LHCN-M2 (cell line): ENCODE measurements at regions not wholly inside any gene's neighbourhood (a gene's known extent, or its start where the extent isn't known, plus 50 kb on each side); places are given as distances from the start of the nearest gene placed in this dataset.
"Not testable (repeated sequence)": the region's sequence is repeated elsewhere in the genome, so short reads cannot be mapped to it uniquely, and the experiment has no call there.

Source experiments
- DNase-seq: peaks from one replicate; pipeline ENCODE4 v3.0.0-alpha.2; 2012; ENCODE audit warnings: low read depth

DNA sequence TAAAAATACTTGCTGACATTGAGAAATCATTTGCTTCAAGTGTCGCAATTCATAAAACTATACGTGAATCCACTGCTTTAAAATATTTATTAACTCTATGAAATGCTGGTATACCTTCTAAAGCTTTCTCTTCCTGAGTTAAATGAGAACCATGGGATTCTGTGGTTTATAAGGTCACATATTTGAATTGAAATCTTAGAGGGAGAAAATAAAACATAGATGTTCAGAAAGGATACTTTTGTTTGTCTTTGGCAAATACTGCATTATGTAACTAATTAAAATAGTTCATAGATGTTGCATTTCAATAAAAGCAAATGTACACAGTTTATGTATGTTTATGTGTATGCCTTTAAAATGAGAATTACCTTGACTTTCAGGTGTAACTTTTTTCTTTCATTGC lies 250.1 kb downstream of the FAM170A start:
- DNase-seq: no peak

DNA sequence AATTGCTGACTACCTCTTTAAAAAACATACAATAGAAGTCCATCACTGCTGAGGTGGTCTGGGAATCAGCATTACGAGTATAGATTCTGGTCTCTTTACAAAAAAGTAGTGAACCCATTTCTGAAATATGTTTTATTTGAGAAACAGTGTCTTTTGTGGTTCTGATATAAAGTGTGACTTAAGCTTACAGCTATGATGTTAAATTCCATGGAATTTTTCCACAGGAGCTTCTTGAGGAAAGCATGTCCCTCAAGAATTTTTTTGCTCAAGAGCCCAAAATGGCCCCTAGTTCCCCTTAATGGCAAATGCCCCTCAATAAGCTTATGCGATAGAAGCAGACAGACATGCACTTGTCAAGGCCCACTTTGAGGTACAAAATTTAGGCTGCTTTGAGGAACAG lies 265.7 kb downstream of the FAM170A start:
- DNase-seq: no peak

DNA sequence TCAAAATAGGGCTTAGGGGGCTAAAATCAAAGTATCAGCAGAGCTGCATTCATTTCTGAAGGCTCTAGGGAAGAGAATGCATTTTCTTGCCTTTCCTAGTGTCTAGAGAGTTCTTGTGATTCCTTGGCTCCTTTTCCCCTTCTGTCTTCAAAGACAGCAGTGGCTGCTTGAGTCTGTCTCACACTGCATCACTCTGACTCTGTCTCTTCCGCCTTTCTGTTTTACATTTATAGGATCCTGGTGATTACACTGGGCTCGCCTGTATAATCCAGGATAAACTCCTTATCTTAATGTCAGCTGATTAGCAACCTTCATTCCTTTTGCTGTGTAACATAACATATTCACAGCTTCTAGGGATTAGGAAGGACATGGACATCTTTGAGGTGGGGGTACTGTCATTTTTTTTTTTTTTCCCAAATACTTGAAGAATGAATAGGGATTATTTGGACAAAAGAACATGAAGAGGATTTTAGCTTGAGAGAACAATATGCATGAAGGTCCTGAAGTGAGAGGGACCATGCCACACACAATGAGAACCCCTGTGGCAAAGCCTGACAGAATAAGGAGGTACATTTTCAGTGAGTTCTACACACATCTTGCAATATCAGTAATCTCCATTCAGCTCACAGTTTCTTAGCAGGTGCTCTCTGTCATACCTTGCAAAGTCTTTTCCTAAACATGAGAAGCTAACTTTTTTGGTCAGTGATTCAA lies 267.6 kb downstream of the FAM170A start:
- no peak for DNase-seq

DNA sequence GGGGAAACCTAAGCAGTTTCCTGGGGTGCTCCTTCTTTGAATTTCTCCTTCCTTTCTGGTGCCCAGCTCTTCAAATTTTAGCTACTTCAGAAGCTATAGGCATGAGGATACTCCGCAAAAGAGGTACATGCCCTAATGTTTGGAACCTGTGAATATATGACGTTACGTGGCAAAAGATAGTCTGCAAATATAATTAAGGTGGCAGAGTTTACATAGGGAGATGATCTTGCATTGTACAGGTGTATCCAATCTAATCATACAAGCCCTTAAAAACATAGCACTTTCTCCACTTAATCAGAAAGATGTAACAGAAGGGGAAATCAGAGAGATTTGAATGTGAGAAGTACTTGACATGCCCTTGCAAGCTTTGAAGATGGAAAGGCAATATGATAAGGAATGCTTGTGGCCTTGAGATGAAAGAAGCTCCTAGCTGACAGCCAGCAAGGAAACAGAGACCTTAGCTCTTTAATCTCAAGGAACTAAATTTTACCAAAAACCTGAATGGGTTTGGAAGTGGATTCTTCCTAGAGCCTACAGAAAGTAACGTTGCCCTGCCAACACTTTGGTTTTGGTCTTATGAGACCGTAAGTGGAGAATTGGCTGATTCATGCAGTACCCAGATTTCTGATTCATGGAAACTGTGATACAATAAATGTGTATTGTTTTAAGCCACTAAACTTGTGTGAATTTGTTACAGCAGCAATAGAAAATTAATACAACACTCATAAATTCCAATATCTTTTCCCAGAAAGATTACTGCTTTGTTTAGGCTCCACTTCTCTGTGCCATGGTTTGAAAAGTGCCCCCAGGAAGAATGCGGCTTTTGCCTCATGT lies 268.4 kb downstream of the FAM170A start:
- DNase-seq: peak; percentile 0

DNA sequence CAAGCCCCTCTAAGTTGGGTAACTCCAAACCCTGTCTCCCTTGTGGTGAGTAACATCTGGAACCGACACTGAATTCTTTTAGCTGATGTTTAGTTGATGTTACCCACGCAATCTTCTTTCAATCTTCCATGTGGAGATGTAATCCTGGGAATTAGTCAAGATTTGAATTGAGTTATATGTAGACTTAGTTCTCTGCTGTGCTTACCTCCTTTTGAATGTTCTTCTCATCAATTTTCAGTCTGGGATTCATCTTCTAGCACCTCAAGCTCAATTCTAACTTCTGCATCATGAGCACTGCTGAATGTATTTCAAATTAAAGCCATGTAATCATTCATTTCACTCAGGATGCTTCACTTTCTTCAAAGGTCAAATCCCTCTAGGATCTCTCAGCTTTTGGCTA lies 270.6 kb downstream of the FAM170A start:
- no peak for DNase-seq

DNA sequence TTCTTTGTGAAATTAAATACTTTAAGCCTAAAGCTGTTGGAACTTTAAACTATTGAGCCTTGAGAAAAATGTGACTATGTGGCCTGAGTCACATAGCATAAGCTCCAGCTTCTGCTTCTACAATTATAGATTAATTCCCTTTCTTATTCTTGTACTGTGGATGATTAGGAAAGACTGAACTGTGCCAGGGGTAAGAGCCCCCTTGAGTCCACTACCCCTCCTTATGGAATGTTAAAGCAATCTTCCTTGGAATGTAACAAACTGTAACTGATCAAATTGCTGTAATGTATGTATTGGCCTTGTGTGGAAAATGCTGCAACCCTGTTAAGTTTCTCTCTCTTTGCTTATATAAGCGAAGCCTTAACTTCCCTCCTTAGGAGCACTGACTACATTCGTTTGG lies 273.2 kb downstream of the FAM170A start:
- DNase-seq: no peak

DNA sequence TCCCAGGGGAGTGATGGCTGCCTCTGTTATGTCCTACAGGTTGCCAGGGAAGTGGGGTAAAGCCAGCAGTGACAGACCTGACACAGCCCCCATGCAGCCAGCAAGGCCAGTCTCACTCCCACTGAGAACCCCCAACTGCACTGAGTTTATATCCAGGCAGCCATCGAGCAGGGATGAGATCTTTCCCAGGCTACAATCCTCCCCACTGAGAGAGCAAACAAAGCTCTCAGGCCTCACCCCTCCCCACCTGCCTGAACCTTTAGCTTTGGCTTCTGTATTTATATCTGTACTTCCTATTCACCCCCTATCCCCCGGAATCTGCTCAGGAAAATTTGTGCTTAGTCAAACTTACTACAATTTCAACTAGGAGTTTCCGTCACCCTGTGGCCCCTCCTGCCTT lies 284.1 kb downstream of the FAM170A start:
- no peak for DNase-seq

DNA sequence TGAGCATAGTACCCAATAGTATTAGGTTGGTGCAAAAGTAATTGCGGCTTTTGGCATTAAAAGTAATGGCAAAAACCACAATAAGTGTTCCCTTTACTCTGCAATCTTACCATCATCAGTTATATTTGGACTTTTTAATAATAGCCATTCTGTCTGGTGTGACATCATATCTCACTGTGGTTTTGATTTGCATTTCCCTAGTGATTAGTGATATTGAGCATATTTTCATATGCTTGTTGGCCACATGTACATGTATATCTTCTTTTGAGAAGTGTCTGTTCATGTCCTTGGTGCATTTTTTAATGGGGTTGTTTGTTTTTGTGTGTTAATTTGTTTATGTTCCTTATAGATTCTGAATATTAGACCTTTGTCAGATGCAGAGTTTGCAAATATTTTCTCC lies 289.9 kb downstream of the FAM170A start:
- DNase-seq: no peak

DNA sequence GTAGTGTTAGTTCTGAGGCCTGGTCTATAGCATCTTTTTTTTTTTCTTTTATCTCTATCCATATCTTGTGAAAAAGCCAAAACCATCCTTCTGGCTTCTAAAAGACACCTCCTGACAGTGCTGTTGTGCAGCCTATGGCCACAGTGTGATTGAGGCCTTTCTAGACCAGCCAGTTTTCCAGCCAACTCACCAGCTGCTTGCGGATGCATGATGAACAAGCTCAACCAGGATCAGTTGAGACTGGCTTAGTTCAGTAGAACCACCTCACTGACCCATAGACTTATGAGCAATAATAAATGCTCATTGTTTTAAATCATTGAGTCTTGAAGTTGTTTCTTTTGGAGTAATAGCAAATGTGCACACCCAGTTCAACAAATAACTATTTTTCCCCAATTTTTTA lies 296.9 kb downstream of the FAM170A start:
- DNase-seq: no peak

DNA sequence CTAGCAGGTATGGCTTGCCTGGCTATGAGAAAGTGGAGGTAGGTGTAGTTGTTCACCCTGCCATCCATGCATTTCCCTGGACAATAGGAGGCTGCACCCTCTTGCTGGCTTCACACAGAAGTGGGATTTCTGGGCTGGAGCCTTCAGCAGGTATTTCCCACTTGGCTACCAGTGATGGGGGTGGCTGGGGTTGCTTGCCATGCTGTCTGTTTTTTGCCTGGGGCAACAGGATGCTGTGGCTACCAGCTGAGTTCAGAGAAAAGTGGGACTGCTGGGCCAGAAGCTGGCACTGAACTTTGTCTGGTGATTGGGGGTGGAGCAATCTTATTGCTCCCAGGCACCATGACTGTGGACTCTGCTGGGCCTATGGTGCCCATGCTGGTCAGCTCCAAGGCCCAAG lies 299.6 kb downstream of the FAM170A start:
- no peak for DNase-seq

DNA sequence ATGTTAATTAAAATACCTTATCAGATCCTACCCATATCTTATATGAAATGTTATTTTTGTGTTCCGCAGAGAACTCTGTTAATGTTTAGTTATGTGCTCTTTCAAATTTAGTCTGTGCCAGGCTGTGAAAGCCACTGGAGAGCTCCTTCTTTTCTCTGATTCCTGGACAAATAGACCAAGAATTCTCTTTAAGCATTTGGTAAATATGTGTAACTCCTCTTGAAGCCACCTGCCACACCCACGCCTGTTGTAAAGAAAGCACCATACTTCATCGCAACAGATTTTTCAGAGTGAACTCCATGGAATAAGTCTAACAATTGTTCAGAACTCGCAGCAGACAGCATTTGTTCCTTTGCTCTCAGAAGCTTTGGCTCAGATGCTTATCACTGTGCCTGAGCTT lies 301.1 kb downstream of the FAM170A start:
- DNase-seq: no peak

DNA sequence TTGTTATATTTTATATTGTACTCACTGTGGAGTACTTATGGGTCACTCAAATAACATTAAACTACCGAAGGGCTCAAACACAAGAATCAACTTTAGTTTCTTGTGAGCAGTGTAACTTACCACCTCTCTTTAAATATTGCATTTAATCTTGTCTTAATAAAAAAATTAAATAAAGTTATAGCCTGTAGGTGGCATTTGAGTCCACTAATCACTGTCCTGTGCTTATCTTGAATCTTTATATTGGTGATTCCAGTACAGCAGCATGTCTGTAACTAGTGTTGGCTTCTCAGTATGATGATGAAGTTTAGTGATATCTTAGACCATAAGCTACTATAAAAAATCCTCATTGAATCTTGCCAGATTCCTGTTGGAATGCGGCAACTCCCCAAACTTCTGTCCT lies 313.8 kb downstream of the FAM170A start:
- DNase-seq: peak; percentile 36

DNA sequence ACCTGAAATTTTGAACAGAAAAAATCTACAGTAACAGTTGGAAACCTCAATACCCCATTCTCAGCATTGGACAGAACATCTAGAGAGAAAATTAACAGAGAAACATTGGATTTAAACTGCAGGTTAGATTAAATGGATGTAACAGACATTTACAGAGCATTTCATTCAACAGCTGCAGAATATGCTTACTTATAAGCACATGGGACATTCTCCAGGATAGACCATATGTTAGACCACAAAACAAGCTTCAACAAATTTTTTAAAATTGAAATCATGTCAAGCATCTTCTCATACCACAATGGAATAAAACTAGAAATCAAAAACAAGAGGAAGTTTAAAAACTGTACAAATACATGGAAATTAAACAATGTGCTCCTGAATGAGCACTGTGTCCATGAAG lies 316.3 kb downstream of the FAM170A start:
- DNase-seq: peak; percentile 39

DNA sequence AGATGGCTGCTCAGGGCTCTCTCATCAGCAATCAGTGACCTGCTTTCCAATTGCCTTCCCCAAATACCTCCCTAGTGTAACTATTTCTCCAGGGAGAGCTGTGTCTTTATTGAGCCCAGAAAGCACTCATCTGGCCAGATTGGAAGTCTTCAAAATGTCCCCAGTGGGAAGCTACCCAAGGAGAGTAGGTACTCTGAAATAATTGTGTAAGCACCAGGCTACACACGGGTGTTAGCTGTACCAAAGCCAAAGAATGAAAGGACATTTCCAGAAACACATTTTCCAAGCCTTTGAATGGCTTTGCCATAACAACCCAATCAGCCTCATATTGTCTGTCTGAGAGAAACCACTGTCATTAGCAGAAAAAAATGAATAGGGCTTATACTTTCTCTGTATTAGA lies 318.8 kb downstream of the FAM170A start:
- DNase-seq: no peak

DNA sequence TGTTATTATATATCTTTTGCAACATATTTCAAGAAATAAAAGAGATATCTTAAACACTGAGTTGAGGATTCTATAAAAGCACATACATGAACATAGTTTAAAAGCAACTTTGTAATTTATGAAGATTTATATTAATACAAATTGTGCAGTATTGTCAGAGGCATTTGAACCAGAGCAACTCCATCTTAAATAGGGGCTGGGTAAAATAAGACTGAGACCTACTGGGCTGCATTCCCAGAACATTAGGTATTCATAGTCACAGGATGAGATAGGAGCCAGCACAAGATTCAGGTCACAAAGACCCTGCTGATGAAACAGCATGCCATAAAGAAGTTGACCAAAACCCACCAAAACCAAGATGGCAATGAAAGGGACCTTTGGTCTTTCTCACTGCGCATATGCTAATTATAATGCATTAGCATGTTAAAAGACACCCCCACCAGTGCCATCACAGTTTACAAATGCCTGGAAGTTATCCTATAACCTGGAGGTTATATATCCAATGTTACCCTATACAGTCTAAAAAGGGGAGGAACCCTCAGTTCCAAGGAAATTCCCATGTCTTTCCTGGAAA lies 320.2 kb downstream of the FAM170A start:
- no peak for DNase-seq

DNA sequence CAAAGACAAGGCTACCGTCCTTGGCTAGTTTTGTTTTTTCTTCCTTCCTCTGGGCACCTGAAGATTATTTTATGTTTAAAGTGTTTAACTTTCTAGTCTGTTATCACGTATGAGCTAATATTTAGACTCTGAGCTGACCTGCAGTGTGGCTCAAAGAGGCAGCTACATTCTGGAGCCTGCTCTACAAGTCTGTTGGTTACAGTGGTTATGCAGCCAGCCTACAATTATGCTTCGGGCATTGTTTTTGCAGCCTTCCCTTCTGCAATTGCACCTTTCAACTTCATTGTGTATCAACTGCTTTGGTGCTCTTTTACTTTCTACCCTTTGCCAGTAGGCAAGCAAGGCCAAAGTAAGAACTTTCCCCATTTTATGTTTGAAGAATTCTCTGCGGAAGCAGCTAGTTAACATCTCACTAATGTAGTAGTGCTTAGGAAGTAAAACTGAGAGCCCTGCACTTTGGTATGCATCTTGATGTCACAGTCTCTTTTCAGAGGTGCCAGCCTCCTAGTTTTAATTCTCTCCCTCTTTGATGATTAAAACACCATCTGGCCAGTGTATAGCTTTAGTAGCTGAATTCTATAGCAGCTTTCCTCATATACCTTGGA lies 322.1 kb downstream of the FAM170A start:
- no peak for DNase-seq

DNA sequence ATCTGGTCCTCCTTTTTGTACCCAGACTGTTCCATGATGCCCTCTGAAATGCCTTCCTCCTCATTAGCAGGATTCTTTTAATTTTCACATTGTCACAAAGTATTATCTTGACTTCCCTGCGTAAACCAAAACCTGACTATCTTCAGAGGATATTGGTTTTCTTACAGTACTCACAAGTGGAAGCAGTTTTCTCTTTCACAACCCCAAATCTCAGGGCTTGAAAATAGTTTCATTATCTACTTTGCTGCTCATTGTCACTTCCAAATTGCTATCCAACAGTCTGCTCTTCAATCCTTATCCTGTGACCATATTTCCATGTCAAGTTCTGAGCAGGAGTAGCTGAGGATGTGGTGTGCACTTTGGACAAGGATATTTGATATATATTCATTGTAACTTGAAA lies 324.1 kb downstream of the FAM170A start:
- DNase-seq: no peak

DNA sequence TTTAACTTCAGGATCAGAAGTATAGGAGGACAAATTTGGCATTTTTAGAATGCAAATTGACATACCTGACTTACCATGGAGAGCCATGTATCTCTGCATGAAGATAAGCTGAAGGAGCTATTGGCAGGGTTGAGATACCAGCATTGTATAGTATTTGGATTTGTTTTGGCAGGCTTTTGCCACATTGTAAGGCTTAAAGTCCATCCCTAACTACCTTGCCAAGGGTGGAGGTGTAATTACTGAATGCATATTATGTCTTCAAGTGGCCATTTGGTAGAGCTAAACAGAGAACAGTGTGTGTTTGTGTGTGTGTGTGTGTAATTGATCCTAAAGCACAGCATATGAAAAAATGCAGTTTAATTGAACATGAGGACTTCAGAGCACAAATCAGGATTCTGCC lies 324.7 kb downstream of the FAM170A start:
- no peak for DNase-seq

DNA sequence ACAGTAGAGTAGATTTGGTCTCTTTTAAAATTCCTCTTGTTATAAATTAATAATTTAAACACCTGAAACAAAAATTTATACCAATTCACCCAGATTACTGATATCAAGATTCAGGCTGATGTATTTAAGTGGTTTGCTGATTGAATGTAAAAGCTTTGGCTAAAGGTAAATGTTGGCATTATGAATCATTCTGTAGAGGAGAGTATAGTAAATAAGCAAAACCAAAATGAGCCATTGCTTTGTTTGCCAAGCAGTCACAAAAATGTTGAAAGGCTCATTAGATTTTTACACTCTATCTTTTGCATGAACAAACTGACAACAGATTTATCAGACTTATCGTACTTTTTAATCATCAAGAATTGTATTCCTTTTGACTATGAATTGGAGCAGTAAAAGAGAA lies 332.6 kb downstream of the FAM170A start:
- no peak for DNase-seq

DNA sequence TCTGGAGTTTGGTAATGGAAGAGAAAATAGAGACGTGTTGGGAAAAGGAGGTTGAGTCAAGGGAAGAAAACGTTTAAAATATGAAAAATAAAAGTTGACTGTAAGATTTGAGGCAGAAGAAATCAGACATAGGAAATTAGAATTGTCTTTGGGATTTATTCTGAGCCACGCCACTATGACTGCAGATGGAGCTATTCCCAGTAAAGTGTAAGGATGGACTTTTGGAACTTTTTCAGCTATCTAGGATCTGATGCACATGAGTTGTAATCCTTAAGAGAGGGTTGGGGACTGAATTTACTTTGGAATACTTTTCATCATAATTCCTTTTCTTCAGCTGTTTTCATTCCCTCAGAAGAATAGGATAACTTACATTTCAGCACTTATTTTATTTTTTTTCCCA lies 336.7 kb downstream of the FAM170A start:
- peak; percentile 10 for DNase-seq

DNA sequence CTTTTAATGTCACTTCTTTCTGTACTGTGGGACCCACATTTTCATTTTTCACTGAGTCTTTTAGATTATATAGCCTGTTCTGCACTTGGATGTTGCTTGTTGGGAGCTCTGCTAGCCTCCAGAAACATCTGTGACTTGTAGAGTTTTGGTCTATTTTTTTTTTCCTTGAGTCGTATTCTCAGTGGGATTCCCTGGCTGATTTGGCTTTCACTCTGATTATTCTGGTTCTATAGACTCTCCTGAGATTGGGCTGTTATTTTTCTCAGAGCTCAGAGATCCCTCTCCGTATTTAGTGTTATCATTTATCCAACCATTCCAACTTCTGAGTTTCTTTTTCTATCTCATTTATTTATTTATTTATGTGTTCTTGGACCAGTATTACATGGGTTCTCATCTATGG lies 339.3 kb downstream of the FAM170A start:
- DNase-seq: no peak

DNA sequence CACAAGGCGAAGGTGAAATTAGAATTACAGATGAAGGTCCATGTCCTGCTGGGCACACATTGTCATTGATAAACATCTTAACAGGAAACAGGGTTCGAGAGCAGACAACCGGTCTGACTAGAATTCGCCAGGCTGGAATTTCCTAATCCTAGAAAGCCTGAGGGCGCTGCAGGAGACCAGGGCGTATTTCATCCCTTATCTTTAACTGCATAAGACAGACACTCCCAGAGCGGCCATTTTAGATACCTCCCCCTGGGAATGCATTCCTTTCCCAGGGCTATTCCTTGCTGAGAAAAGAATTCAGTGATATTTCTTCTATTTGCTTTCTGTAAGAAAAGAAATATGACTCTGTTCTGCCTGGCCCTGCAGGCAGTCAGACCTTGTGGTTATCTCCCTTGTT lies 357.7 kb downstream of the FAM170A start:
- DNase-seq: not testable (repeated sequence)

DNA sequence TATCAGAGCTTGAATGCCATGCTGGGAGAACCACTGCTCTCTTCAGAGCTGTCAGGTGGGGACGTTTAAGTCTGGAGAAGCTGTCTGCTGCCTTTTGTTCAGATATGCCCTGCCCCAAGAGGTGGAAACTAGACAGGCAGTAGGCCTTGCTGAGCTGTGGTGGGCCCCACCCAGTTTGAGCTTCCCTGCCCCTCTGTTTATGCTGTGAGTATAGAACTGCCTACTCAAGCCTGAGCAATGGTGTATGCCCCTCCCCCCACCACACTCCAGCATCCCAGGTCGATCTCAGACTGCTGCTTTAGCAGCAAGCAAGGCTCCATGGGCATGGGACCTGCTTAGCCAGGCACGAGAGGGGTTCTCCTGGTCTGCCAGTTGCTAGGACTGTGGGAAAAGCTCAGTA lies 362.3 kb downstream of the FAM170A start:
- DNase-seq: no peak
